NCI-H524 (cell line): ENCODE measurements at regions not wholly inside any gene's neighbourhood (a gene's known extent, or its start where the extent isn't known, plus 50 kb on each side); places are given as distances from the start of the nearest gene placed in this dataset.
A peak's percentile ranks its signal among the peaks of the same experiment; 100 is the strongest.

ENCODE experiments used
- DNase-seq, 2 experiments: peaks; one replicate each; lab custom pipeline; 2025; lab: John Stamatoyannopoulos, UW

GRCh38 chr9:119083673-119084072 lies 285.6 kb downstream of the BRINP1 start:
- no peak for DNase-seq

GRCh38 chr9:119086590-119086989 lies 282.6 kb downstream of the BRINP1 start:
- DNase-seq: peak; percentile 39 to 77

GRCh38 chr9:119088002-119088547 lies 281.2 kb downstream of the BRINP1 start:
- no peak for DNase-seq

DNA sequence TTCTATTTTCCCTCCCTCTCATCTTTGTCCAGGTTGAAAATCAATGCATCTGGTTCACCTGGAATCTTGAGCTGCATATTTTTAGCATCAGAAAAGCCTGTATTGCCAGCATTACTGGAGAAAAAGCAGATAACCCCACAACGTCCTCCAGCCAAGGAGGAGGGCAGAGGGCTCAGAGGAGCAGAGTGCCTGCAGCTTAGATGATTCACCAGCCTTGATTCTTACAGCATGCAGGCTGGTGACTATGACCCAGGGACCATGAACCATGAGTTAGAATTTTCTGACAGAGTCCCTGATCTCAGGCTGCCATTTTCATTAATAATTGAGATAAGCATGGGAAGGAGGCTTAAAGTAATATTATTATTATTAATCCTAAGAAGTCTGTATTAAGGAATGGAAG lies 278.2 kb downstream of the BRINP1 start:
- DNase-seq: no peak

- DNase-seq: no peak
Observed at GRCh38 chr9:119092125-119092524, 277.1 kb downstream of the BRINP1 start.

- DNase-seq: no peak
Observed at GRCh38 chr9:119094086-119094485, 275.1 kb downstream of the BRINP1 start.

DNA sequence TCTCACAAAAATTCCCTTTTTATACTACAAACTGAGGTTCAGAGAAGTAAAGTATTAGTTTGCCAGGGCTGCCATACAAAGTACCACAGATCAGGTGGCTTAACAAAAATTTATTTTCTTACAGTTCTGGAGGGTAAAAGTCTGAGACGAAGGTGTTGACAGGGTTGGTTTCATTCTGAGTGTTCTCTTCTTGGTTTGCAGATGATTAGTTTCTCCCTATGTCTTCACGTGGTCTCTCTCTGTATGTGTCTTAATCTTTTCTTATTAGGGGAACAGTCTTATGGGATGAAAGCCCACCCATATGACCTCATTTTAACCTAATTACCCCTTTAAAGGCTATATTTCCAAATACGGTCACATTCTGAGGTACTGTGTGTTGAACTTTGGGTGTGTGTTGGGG lies 274.2 kb downstream of the BRINP1 start:
- DNase-seq: no peak

DNA sequence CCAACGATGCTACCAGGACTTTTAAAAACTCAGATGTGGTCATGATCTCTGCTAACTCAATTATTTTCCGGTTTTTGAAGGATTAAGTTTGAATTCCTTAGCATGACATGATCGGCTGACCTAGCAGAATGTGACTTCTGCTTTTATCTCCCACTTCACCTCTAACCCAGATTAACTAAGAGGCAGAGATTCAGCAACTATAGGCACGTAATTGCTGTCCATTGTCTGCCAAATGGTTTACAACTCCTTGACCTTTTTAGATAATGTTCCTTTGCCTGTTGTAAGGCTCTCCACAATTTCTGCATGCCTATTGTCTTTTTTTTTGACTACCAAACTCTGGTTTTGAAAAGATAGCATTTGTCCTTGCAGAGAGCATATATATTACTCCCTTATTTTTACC lies 268.2 kb downstream of the BRINP1 start:
- no peak for DNase-seq

DNA sequence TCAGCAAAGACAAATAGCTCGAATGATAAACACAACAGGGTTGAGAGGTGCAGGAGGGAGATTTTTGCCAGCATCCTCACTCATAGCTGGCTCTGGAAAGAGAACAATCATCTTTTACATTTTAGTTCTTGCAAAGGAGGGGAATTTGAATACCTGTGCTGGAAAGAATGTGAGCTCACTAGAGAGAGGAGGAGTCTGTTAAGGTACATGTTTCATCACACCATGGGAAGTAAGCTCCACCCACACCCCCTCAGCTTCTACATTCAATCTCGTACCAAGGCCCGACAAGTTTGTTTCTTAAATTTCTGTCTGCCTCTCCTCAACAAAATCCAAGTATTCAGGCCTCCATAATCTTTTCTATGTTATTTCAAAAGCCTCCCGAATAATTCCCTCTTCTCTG lies 254.6 kb downstream of the BRINP1 start:
- DNase-seq: no peak
